Fibroblast of lung (primary cell): ENCODE measurements at regions not wholly inside any gene's neighbourhood (a gene's known extent, or its start where the extent isn't known, plus 50 kb on each side); places are given as distances from the start of the nearest gene placed in this dataset.

Experiments used
- EZH2 ChIP-seq: IDR thresholded peaks from 2 replicates; pipeline ENCODE4 v1.5.1; 2012; ENCODE audit warnings: low read length, control low read depth, mild to moderate bottlenecking; ENCODE audit errors: missing control alignments
- TF ChIP-seq, protein P1 (sequence below), 2 donors: IDR thresholded peaks in 1 of 2; conservative IDR thresholded peaks in 1 of 2; 1 replicate in 1 of 2; 2 replicates in 1 of 2; pipeline ENCODE4 v1.5.1; 2011 to 2012; ENCODE audit warnings: low read length in 2 of 2, control low read depth in 1 of 2, inconsistent platforms in 1 of 2, low read depth in 1 of 2, mild to moderate bottlenecking in 1 of 2

- TF ChIP-seq, protein P1, sequence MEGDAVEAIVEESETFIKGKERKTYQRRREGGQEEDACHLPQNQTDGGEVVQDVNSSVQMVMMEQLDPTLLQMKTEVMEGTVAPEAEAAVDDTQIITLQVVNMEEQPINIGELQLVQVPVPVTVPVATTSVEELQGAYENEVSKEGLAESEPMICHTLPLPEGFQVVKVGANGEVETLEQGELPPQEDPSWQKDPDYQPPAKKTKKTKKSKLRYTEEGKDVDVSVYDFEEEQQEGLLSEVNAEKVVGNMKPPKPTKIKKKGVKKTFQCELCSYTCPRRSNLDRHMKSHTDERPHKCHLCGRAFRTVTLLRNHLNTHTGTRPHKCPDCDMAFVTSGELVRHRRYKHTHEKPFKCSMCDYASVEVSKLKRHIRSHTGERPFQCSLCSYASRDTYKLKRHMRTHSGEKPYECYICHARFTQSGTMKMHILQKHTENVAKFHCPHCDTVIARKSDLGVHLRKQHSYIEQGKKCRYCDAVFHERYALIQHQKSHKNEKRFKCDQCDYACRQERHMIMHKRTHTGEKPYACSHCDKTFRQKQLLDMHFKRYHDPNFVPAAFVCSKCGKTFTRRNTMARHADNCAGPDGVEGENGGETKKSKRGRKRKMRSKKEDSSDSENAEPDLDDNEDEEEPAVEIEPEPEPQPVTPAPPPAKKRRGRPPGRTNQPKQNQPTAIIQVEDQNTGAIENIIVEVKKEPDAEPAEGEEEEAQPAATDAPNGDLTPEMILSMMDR (conservative IDR thresholded peaks at IDR 0.05 in 1 of 2, IDR thresholded peaks at IDR 0.05 in 1 of 2; ENCODE audit: low read depth in 1 of 2, low read length in 2 of 2): no peak
- TF ChIP-seq EZH2: no peak
Measured at GRCh38 chr12:18899162-18899561, 161.2 kb downstream of the CAPZA3 start.
